NCI-H128 (cell line): ENCODE measurements at regions not wholly inside any gene's neighbourhood (a gene's known extent, or its start where the extent isn't known, plus 50 kb on each side); places are given as distances from the start of the nearest gene placed in this dataset.
"Not testable (repeated sequence)": the region's sequence is repeated elsewhere in the genome, so short reads cannot be mapped to it uniquely, and the experiment has no call there.

Source experiments
- DNase-seq: peaks from one replicate; lab custom pipeline; 2025; ENCODE audit not compliant: unreplicated experiment; lab: John Stamatoyannopoulos, UW

DNA sequence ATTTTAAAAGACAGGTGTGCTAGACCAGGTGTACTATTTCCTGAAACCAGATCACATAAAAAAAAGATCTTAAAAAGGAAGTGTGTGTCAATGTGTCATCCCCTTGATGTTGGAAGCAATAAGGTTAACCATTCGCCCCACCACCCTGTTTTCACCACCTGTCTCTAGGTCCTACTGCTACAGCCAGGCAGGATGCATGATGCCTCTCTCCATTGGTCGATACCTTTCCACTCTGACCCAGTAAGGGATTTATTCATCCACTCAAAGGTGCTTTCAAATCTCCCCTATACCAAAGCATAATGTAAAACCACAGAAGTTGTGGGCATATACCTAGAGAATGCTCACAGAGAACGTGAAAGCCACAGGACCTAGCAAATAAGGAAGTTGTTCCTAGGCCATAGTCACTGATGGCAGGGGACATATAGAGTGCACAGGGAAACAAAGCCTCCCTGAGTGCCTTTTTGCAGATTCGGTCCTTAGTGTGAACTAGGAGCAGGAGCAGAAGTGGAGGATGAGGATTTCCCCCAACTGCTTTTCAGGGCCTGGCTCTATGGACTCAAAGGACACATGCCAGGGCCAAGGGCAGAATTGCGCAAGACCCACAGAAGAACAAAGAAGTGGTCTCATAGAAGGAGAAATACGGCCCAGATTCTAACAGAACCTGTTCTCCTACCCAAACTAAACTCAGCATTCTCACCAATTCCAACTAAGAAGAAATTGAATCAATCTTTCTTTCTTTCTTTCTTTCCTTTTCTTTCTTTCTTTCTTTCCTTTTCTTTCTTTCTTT, 631.5 kb upstream of the NRP1 start:
- DNase-seq = no peak

DNA sequence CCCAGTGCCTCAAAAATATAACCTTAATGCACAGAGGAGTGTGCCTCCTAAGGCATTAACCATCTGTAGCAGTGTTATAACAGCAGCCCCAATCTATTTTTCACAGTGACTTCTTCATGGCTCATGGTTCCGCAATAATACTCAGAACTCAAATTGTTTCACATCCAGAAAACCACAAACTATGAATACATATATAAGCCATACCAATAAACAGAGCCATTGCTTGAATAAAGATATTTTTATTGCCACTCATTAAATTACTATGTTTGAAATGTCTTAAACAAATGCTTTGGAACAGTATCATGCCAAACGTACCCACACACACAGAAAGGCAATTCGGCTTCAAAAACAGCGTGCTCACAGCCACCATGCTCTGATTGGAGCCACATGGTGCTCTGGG, 629.3 kb upstream of the NRP1 start:
- no peak for DNase-seq

DNA sequence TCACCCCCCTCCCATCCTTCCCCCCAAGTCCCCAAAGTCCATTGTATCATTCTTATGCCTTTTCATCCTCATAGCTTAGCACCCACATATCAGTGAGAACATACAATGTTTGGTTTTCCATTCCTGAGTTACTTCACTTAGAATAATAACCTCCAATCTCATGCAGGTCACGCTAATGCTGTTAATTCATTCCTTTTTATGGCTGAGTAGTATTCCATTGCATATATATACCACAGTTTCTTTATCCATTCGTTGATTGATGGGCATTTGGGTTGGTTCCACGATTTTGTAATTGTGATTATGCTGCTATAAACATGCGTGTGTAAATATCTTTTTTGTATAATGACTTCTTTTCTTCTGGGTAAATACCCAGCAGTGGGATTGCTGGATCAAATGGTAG, 621.9 kb upstream of the NRP1 start:
- DNase-seq = not testable (repeated sequence)

DNA sequence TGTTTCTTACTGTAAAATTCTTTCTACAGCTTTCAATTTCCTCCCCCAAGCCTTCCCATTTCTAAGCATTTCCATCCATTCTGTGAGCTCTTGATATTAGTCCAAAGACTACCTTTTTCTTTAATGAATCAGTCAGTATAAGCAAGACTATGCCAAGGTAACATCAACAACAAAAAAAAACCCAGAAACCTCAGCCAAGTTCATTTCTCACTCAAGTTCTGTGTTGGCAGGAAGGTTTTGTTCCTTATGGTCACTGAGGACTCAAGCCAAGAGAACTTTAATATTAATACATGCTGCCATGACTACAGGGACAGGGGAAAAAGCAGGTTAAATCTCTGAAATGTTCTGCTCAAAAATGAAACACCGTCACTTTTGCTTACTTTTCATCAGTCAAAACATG, 621.2 kb upstream of the NRP1 start:
- DNase-seq = no peak

DNA sequence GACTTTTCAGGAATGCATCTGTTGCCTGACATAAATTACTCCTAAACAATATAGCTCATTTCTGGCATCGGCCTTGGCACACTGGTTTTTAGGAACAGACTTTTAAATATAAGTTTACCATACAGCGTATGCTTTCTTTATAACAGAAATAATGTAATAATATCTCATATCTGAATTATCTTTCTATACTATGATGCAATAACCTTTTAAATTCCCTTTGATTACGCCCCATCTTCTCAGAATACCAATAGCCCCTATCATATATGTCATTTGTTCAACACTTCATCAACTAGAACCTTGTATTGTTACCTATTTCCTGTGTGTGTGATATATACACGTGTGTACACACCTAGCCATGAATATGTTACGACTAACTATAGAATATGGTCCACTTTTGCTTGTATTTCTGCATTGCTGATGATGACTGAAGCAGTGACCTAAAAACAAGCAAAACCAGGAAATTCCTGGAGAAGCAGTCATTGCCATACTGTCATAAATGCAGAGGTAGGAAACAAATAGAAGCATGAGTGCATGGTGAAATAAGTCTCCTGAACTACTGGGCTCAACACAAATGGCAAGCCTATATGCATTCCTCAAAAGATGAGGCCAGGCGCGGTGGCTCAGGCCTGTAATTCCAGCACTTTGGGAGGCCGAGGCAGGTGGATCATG, 618.4 kb upstream of the NRP1 start:
- no peak for DNase-seq

DNA sequence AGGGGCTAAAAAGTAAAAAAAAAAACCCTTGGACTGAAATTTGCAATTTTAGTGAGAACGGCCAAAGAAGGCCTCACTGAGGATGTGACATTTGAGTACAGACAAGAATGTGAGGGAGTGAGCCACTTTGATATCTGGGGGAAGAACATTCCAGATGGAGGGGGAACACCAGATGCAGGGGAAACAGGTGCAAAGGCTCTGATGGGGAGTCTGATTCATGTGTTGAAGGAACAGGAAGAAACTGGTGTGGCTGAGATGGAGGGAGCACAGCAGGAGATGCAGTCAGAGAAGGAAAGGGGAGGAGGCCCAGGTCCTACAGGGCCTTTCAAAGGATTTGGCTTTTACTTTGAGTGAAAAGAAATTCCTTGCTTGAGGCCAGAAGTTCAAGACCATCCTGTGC, 615.7 kb upstream of the NRP1 start:
- no peak for DNase-seq

DNA sequence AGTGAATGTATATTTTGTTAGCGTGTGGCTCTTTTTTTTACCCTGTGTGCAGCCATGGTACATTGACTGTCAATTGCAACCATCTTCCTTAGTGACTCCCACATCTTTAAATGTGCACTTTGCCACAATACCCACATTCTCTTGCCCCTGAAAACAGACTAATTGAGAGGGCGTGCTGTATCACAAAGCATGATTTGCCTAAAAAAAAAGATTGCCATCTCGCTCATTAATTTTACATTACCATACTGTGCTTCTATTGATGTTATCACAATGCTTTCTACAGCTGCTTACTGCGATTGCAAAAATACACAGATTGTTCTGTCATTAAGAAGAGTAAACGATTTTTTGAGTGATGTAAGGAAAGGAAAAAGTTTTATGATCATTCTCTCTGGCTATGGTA, 613.1 kb upstream of the NRP1 start:
- no peak for DNase-seq

DNA sequence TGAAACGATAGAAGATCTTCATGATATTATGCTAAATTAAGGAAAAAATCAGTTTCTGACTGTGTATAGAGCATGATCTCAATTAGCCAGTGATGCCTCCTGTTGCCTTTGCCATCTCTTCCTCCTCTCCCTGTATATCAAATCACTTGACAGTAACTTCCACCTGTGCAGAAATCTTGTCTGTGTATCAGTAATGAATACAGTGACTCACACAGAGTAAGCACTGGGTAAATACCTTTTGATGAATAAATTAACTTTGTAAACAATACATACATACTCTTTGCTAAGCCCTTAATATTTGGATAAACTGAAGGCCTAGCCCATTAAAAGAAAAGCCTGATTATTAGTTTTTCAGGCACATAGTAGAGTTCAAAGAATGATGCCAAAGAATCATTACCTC, 610.6 kb upstream of the NRP1 start:
- DNase-seq = no peak

DNA sequence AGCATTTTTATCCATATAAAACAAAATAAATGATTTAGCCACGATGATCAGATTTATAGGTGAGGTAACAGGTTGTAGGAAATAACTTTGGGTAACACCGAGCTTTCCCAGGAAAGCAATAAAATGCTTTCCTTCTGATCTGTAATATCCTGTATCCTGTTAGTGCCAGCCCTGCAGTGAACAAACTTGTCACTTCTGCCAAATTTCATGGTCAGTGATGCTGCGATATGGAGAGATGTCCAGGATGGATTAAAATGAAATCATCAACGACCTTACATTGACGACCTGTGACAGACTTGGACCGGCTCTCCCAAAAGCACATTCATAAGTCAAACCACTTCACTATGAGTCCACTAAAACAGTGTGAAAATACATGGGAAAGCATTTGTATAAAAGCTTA, 608.0 kb upstream of the NRP1 start:
- DNase-seq = no peak

DNA sequence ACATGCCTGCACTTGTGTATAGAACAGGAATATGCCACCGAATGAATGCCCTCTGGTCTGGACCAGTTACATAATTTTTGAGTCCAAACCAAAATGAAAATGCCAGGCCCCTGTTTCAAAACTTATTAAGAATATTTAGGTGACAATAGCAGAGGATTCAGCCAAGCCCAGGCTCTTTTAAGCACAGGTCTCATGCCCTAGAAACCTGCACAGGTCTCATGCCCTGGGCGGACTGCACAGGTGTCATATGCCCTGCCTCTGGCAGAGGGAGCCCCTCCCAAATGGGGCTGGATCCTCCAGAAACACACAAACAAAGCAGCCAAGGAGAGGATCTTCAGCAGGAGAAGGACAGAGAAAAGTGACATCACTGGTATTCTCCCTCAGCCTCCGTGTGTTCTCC, 605.4 kb upstream of the NRP1 start:
- DNase-seq = no peak

DNA sequence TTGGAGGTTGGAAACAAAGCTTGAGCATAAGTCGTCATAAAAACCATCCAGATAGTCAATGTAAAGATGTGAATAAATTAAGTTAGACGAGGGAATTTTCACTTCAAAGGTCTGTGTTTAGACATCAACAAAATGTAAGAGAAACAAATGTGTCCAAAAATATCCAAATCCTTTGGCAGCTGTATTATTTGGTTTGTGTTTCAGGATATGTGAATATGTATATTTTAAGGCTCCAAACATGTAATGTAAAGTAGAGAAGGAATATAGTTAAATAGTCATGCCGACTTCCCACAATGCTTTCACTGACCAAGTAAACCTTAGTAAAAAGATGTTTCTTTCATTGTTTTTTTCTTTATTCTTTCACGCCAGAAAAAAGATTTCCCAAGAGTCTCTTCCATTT, 604.9 kb upstream of the NRP1 start:
- no peak for DNase-seq

DNA sequence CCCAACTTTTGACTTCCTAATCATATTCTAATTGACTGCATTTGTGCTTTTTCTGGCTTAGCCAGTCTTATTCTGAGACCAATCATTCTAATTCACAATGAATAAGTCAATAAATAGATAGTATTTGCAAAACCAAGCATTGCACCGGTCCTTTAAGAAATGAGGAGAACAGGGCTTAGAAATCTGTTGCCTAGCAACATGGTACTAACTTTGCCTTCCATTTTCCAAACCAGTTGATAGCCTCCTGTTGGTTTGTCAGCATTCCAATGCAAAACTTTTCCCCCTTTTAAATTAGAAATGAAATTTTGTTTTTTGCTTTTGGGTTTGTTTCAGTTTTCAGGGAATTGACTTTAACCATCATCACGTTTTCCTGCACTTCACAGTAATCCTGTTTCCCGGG, 603.5 kb upstream of the NRP1 start:
- DNase-seq = no peak

DNA sequence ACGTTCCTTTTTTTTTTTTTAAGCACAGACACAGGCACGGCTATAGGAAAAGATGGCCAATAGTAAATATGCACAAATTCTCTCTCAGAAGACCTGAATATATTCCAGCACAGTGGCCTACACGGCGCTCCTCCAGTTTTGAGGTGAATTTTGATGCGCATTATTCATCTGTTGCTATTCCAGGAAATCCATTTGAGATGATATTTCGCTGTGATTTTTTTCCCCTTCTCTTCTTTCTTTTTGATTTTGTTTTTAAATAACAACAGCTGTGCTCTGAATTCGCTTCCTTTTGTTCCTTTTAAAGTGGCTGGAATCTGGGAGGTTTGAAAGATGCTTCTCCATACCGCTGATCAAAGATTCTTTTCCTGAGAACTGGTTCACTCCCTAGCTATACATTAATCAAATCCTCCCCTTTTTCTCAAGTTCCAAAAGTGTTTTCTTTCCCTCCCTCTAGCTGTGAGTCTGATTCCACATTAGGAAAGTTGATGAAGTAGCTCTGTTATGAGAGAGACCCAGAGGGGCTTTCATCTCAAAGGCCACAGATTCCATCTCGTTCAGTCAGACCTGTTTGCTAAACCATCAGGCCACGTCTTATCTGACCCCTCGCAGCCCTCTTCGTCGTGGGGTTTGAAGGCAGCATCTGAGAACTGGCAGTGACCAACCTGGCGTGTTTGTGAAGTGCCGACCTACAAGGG, 602.7 kb upstream of the NRP1 start:
- DNase-seq = no peak

DNA sequence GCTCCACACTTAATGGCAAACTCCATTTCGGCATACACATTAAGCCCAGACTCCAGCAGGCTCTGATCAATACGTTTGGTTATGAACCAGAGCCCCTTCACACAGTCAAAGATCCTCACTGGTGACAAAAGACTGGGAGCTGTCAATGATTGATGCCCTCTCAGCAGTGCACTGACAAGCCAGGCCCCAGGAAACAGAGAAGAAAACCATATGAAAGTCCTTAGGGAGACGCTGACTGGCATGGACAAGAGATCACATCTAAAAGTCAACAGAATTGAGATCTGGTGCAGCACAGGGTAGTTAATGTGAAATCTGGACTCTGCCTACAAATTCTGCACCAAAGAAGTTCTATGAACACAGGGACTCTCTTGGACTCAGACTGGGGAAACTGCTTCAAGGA, 600.9 kb upstream of the NRP1 start:
- DNase-seq = no peak

DNA sequence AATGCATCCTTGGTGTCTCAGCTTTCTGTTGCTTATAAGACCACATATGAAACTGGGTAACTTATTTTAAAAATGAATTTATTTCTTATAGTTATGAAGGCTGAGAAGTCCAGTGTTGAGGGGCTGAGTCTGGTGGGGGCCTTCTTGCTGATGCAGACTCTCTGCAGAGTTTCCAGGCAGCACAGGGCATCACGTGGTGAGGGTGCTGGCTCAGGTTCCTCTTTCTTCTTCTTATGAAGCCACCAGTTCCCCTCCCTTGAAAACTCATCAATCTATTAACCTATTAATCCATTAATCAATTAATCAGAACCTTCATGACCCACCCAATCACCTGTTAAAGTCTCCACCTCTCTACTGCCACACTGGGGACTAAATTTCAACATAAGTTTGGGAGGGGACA, 595.6 kb upstream of the NRP1 start:
- DNase-seq = no peak

DNA sequence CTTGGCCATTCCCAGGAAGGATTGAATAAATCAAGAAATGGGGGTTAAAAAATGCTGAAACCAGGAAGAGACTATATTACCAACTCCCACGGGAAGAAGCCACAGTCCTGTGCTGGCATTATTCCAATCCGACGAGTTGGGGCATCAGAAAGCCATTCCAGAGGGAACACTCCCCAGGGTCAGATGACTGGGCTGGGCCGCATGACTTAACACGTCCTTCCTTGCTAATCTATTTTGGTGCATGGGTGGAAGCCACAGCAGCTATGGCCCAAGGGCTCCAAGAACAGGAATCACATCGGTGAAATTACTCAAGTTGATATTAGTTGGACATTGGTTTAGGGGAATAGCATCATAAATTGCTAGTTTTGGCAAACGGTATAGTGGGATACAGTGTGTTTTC, 592.9 kb upstream of the NRP1 start:
- no peak for DNase-seq

DNA sequence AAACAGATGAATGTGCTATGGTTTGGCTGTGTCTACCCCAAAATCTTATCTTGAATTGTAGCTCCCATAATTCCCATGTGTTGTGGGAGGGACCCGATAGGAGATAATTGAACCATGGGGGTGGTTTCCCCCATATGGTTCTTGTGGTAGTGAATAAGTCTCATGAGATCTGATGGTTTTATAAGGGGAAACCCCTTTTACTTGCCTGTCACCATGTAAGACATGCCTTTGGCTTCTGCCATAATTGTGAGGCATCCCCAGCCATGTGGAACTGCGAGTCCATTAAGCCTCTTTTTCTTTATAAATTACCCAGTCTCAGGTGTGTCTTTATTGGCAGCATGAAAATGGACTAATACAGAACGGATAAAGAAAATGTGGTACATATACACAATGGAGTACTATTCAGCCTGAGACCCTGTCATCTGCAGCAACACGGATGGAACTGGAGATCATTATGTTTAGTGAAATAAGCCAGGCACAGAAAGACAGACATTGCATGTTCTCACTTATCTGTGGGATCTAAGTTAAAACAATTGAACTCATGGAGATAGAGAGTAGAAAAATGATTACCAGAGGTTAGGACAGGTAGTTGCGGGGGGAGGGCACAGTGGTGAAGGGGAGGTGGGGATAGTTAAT, 587.6 kb upstream of the NRP1 start:
- no peak for DNase-seq

DNA sequence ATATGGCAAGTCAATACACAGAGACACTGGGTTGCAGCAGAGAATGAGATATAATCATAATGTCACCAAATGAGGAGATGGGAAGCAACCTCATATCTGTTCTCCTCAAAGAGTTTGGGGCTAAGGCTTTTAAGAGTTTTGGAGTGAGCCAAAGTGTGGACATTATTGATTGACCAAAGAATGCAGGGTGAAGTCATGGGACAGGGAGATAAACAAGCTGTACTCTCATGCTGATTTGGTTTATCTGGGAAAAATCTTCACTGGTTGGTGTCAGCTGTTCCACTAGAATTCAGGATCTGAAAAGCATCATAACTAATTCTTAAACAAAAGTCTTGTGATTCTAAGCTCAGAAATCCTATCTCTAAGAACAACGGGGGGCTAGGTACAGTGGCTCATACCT, 585.9 kb upstream of the NRP1 start:
- no peak for DNase-seq

DNA sequence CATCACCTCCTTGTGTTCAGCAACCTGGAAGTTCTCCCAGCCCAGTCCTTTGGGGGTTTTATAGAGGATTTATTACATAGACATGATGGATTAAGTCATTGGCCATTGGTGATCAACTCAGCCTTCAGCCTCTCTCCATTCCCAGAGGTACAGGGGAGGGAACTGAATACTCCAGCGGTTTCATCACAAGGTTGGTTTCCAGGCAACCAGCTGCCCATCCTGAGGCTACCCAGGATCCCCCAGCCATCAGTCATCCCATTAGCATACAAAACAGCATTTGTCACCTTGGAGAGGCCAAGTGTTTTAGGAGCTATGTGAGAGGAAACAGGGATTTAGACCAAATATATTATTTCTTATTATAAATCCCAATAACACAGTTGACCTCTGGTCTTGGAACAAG, 584.8 kb upstream of the NRP1 start:
- no peak for DNase-seq

DNA sequence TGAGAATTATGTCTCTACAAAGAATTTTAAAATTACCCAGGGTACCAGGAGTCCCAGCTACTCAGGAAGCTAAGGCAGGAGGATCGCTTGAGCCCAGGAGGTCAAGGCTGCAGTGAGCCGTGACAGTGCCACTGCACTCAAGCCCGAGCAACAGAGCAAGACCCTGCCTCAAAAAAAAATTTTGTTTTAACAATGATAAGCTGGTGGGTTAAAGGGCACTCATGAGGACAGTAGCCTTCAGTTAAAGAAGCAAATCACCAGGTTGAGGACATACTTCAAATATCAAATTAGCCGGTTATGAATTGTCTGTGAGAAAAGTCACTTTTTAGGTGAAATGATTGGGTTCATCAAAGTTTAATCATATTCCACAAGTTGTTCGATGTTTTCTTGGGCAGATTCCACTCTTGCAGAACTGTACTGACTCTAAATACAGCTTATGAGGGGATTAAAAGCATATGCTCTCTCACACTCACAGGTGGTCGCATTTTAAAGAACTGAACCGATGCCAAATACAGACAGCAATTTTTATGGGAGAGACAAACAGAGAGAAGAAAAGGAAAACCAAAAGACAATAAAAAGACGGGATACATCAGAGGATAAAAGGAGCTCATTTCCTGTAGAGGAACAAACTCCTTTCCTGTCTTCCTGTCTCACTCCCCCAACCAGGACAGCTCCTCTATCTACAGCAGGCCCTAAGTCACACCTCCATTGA, 582.8 kb upstream of the NRP1 start:
- no peak for DNase-seq

DNA sequence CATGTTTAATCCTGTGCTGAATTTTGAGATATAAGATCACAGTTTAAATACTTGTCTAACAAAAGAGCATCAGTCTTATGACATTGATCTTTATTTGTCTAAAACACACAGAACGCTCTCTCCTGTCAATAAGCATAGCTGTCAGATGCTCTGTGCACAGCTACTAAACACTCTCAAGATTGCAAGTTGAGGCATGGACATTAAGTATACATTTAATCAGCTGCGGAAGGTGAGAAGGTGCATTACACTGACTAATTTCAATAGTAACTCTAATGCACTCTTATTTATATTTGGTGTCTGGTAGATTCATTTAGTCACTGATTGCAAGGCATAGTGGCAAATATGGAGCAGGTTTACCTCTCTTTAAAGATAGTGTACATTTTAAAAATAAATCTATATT, 580.3 kb upstream of the NRP1 start:
- no peak for DNase-seq
